Activated gamma-delta T cell treated with anti-CD3 and anti-CD28 coated beads, Interleukin-2, amount 50 U/mL, for 16 hours (primary cell): ENCODE measurements at regions not wholly inside any gene's neighbourhood (a gene's known extent, or its start where the extent isn't known, plus 50 kb on each side); places are given as distances from the start of the nearest gene placed in this dataset.

Experiments used
- DNase-seq: peaks from one replicate; pipeline ENCODE4 v3.0.0-alpha.2; 2020; ENCODE audit warnings: low read depth

- no peak for DNase-seq
Measured at GRCh38 chr2:144242311-144242710, 277.6 kb downstream of the ZEB2 start.

GRCh38 chr2:144241801-144242200 lies 278.1 kb downstream of the ZEB2 start:
- DNase-seq = no peak

GRCh38 chr2:144240656-144241339 lies 279.1 kb downstream of the ZEB2 start:
- DNase-seq = no peak

GRCh38 chr2:144239726-144240125 lies 280.2 kb downstream of the ZEB2 start:
- no peak for DNase-seq

GRCh38 chr2:144239306-144239705 lies 280.6 kb downstream of the ZEB2 start:
- DNase-seq = no peak

- no peak for DNase-seq
Measured at GRCh38 chr2:144237830-144238627, 281.9 kb downstream of the ZEB2 start.

GRCh38 chr2:144237108-144237507 lies 282.8 kb downstream of the ZEB2 start:
- no peak for DNase-seq

GRCh38 chr2:144235050-144235449 lies 284.9 kb downstream of the ZEB2 start:
- no peak for DNase-seq

GRCh38 chr2:144234542-144234871 lies 285.4 kb downstream of the ZEB2 start:
- DNase-seq = no peak

- DNase-seq = no peak
Measured at GRCh38 chr2:144233733-144234541, 286.0 kb downstream of the ZEB2 start.

- no peak for DNase-seq
Measured at GRCh38 chr2:144233317-144233716, 286.6 kb downstream of the ZEB2 start.

GRCh38 chr2:144230448-144231085 lies 289.4 kb downstream of the ZEB2 start:
- DNase-seq = no peak

- no peak for DNase-seq
Measured at GRCh38 chr2:144230033-144230432, 289.9 kb downstream of the ZEB2 start.

GRCh38 chr2:144229296-144229695 lies 290.6 kb downstream of the ZEB2 start:
- no peak for DNase-seq

GRCh38 chr2:144227427-144228105 lies 292.4 kb downstream of the ZEB2 start:
- DNase-seq = no peak

- no peak for DNase-seq
Measured at GRCh38 chr2:144225076-144225475, 294.8 kb downstream of the ZEB2 start.

- no peak for DNase-seq
Measured at GRCh38 chr2:144224472-144224871, 295.4 kb downstream of the ZEB2 start.

GRCh38 chr2:144219979-144220378 lies 299.9 kb downstream of the ZEB2 start:
- no peak for DNase-seq

GRCh38 chr2:144217853-144218633 lies 301.9 kb downstream of the ZEB2 start:
- no peak for DNase-seq

GRCh38 chr2:144215701-144216675 lies 303.9 kb downstream of the ZEB2 start:
- DNase-seq = no peak
